Skeletal muscle satellite cell (primary cell): ENCODE measurements at regions not wholly inside any gene's neighbourhood (a gene's known extent, or its start where the extent isn't known, plus 50 kb on each side); places are given as distances from the start of the nearest gene placed in this dataset.

Experiments
- H3K27me3 ChIP-seq: 2 replicates; pipeline ENCODE4 v1.7.0; 2013; ENCODE audit warnings: low read length; ENCODE audit not compliant: control insufficient read depth, insufficient read depth
- H3K36me3 ChIP-seq: 2 replicates; pipeline ENCODE4 v1.7.0; 2013; ENCODE audit warnings: mild to moderate bottlenecking, control low read depth, low read length; ENCODE audit not compliant: insufficient read depth
- H3K4me1 ChIP-seq: 2 replicates; pipeline ENCODE4 v1.7.0; 2013; ENCODE audit warnings: low read length; ENCODE audit not compliant: control insufficient read depth, insufficient read depth
- H3K4me2 ChIP-seq: 2 replicates; pipeline ENCODE4 v1.7.0; 2013; ENCODE audit warnings: mild to moderate bottlenecking, low read length
- H3K4me3 ChIP-seq: 2 replicates; pipeline ENCODE4 v1.7.0; 2013; ENCODE audit warnings: low read length
- H3K9ac ChIP-seq: 2 replicates; pipeline ENCODE4 v1.7.0; 2013; ENCODE audit warnings: mild to moderate bottlenecking, low read depth, low read length, moderate library complexity
- H3K9me3 ChIP-seq: replicated peaks from 2 replicates; pipeline ENCODE4 v1.7.0; 2013; ENCODE audit warnings: mild to moderate bottlenecking, control low read depth, low read length

GRCh38 chr4:162349395-162349794 is 185.6 kb upstream of the FSTL5 start:
- Histone ChIP-seq H3K36me3 (no peaks in the 10 kb centered on the region), H3K4me3 (no peak overlapping the region), H3K27me3 (no peaks in the 10 kb centered on the region), H3K4me2 (no peak overlapping the region), H3K9me3 (no peaks in the 10 kb centered on the region), H3K9ac (no peak overlapping the region), H3K4me1 (no peaks in the 10 kb centered on the region)

- H3K36me3 ChIP-seq, result no peaks in the 10 kb centered on the region
- H3K4me1 ChIP-seq, result no peaks in the 10 kb centered on the region
- no peak overlapping the region for H3K4me2 ChIP-seq
- H3K27me3 ChIP-seq, result no peaks in the 10 kb centered on the region
- no peak overlapping the region for H3K9ac ChIP-seq
- no peaks in the 10 kb centered on the region for H3K9me3 ChIP-seq
- no peak overlapping the region for H3K4me3 ChIP-seq
Observed at GRCh38 chr4:162347842-162348213, 184.0 kb upstream of the FSTL5 start.

DNA sequence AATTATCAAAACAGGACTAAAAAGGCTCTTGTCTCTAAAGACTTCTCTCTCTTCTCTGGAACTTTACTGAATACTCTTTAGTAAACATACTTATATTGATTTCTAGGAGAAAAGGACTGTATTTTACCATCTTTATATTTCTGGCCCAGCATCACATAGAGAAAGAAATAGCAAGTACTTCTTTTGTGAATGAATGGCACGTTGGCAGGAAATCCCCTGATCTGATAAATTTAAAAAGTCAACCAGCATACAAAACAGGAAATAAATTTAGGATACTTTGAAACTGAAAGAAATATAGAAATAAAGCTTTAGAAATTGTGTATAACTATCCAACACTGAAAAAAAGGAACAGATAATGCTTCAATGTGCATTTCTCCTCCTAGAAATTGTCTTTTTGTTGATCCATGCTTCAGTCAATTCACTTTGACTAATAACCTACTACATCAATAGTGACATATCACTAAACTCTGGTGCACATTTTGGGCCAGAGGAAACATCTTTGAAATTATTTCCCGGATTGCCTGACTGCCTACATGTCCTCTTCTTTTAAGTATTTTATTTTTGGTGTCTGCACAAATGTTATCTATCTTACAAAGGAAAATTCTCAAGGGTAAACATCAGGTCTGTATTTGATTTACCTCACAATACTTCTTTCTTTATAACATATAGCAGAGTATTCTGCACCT is 183.5 kb upstream of the FSTL5 start:
- Histone ChIP-seq H3K9ac (no peak overlapping the region), H3K27me3 (no peaks in the 10 kb centered on the region), H3K4me3 (no peak overlapping the region), H3K36me3 (no peaks in the 10 kb centered on the region), H3K4me2 (no peak overlapping the region), H3K4me1 (no peaks in the 10 kb centered on the region), H3K9me3 (no peaks in the 10 kb centered on the region)

- Histone ChIP-seq H3K9me3 (no peaks in the 10 kb centered on the region), H3K27me3 (no peaks in the 10 kb centered on the region), H3K4me2 (no peak overlapping the region), H3K4me3 (no peak overlapping the region), H3K4me1 (no peaks in the 10 kb centered on the region), H3K36me3 (no peaks in the 10 kb centered on the region), H3K9ac (no peak overlapping the region)
Observed at GRCh38 chr4:162343967-162344366, 180.2 kb upstream of the FSTL5 start.

DNA sequence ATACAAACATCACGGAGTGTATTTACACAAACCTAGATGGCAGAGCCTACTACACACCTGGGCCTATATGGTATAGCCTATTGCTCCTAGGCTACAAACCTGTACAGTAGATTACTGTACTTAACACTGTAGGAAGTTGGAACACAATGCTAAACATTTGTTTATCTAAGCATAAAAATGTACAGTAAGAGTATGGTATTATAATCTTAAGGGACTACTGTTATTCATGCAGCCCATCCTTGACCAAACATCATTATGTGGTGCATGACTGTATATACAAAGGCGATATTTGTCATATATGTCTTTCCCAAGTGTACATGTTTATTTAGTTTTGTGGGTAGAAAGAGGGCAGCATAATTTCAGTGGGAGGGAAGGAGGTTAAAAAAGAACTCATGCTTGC is 177.7 kb upstream of the FSTL5 start:
- no peak overlapping the region for H3K4me3 ChIP-seq
- no peak overlapping the region for H3K9ac ChIP-seq
- no peaks in the 10 kb centered on the region for H3K27me3 ChIP-seq
- no peaks in the 10 kb centered on the region for H3K36me3 ChIP-seq
- H3K4me2 ChIP-seq, result no peak overlapping the region
- no peaks in the 10 kb centered on the region for H3K9me3 ChIP-seq
- H3K4me1 ChIP-seq, result no peaks in the 10 kb centered on the region

GRCh38 chr4:162323919-162324318 is 160.1 kb upstream of the FSTL5 start:
- H3K4me1 ChIP-seq, result no peaks in the 10 kb centered on the region
- H3K9me3 ChIP-seq, result no peaks in the 10 kb centered on the region
- H3K36me3 ChIP-seq, result no peaks in the 10 kb centered on the region

GRCh38 chr4:162322054-162322453 is 158.3 kb upstream of the FSTL5 start:
- Histone ChIP-seq H3K9ac (no peak overlapping the region), H3K4me2 (no peak overlapping the region), H3K27me3 (no peaks in the 10 kb centered on the region), H3K36me3 (no peaks in the 10 kb centered on the region), H3K4me1 (no peaks in the 10 kb centered on the region), H3K4me3 (no peak overlapping the region), H3K9me3 (no peaks in the 10 kb centered on the region)

More at GRCh38 chr4:162323919-162324318, 160.1 kb upstream of the FSTL5 start:
- H3K27me3 ChIP-seq, result no peaks in the 10 kb centered on the region
- H3K9ac ChIP-seq, result no peak overlapping the region
- H3K4me3 ChIP-seq, result no peak overlapping the region
- no peak overlapping the region for H3K4me2 ChIP-seq

- Histone ChIP-seq H3K9me3 (no peaks in the 10 kb centered on the region), H3K4me1 (no peaks in the 10 kb centered on the region), H3K9ac (no peak overlapping the region), H3K4me3 (no peak overlapping the region), H3K4me2 (no peak overlapping the region), H3K36me3 (no peaks in the 10 kb centered on the region), H3K27me3 (no peaks in the 10 kb centered on the region)
Observed at GRCh38 chr4:162285753-162286152, 122.0 kb upstream of the FSTL5 start.

- no peaks in the 10 kb centered on the region for H3K9me3 ChIP-seq
- H3K4me2 ChIP-seq, result no peak overlapping the region
- H3K4me1 ChIP-seq, result no peaks in the 10 kb centered on the region
- H3K27me3 ChIP-seq, result no peaks in the 10 kb centered on the region
- H3K9ac ChIP-seq, result no peak overlapping the region
- no peaks in the 10 kb centered on the region for H3K36me3 ChIP-seq
- H3K4me3 ChIP-seq, result no peak overlapping the region
Observed at GRCh38 chr4:162282684-162283083, 118.9 kb upstream of the FSTL5 start.

GRCh38 chr4:162274354-162274753 is 110.6 kb upstream of the FSTL5 start:
- no peaks in the 10 kb centered on the region for H3K27me3 ChIP-seq
- H3K4me3 ChIP-seq, result no peak overlapping the region
- no peaks in the 10 kb centered on the region for H3K9me3 ChIP-seq
- H3K4me2 ChIP-seq, result no peak overlapping the region
- no peaks in the 10 kb centered on the region for H3K4me1 ChIP-seq
- no peaks in the 10 kb centered on the region for H3K36me3 ChIP-seq
- H3K9ac ChIP-seq, result no peak overlapping the region

GRCh38 chr4:162272215-162272614 is 108.4 kb upstream of the FSTL5 start:
- H3K36me3 ChIP-seq, result no peaks in the 10 kb centered on the region
- no peak overlapping the region for H3K9ac ChIP-seq
- H3K27me3 ChIP-seq, result no peaks in the 10 kb centered on the region
- H3K9me3 ChIP-seq, result no peaks in the 10 kb centered on the region
- no peaks in the 10 kb centered on the region for H3K4me1 ChIP-seq
- no peak overlapping the region for H3K4me2 ChIP-seq
- H3K4me3 ChIP-seq, result no peak overlapping the region

DNA sequence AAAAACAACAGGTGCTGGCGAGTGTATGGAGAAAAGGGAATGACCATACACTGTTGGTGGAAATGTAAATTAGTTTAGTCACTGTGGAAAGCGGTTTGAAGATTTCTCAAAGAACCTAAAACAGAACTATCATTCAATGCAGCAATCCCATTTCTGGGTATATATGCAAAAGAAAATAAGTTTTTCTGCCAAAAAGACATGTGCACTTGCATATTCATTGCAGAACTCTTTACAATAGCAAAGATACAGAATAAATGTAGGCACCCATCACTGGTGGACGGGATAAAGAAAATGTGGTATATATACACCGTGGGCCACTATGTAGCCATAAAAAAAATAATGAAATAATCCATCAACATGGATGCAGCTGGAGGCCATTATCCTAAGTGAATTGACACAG is 105.1 kb upstream of the FSTL5 start:
- Histone ChIP-seq H3K27me3 (no peaks in the 10 kb centered on the region), H3K4me1 (no peaks in the 10 kb centered on the region), H3K9ac (no peak overlapping the region), H3K9me3 (peaks cover 3% of the 10 kb centered on the region), H3K4me2 (no peak overlapping the region), H3K4me3 (no peak overlapping the region), H3K36me3 (no peaks in the 10 kb centered on the region)
